ENCODE measurements at regions not wholly inside any gene's neighbourhood (a gene's known extent, or its start where the extent isn't known, plus 50 kb on each side); places are given as distances from the start of the nearest gene placed in this dataset.

- DNase-seq = no peak
Observed at GRCh38 chr7:32275216-32276009, 205.2 kb upstream of the PDE1C start.

GRCh38 chr7:32273297-32273696 lies 203.1 kb upstream of the PDE1C start:
- Histone ChIP-seq H4K91ac (ENCODE audit: low read depth, low read length) (no peak overlapping the region), H2BK120ac (ENCODE audit: insufficient read depth, low read length, poor library complexity) (no peak overlapping the region), H3K23ac (ENCODE audit: low read length) (no peak overlapping the region), H3K27me3 (ENCODE audit: insufficient read depth, low read length) (no peaks in the 10 kb centered on the region), H2AFZ (ENCODE audit: insufficient read depth, low read length, poor library complexity) (no peak overlapping the region), H3K4me1 (ENCODE audit: control insufficient read depth in 1 of 2, insufficient read depth in 2 of 2, low read length in 2 of 2) (no peaks in the 10 kb centered on the region), H3K9me3 (ENCODE audit: insufficient read depth, low read depth, low read length) (no peaks in the 10 kb centered on the region), H2BK5ac (ENCODE audit: low read depth, low read length, poor library complexity) (no peak overlapping the region), H3K27ac (ENCODE audit: low read depth, low read length) (no peak overlapping the region), H3K18ac (ENCODE audit: low read length) (no peak overlapping the region), H4K8ac (ENCODE audit: low read depth, low read length) (no peak overlapping the region), H4K12ac (ENCODE audit: low read depth, low read length) (no peak overlapping the region), H3K14ac (ENCODE audit: low read length) (no peak overlapping the region), H2AK5ac (ENCODE audit: low read length) (no peak overlapping the region), H3K4me3 (ENCODE audit: low read depth, low read length) (no peak overlapping the region), H3K36me3 (ENCODE audit: control insufficient read depth in 1 of 2, insufficient read depth in 2 of 2, low read length in 2 of 2) (no peaks in the 10 kb centered on the region), H2BK12ac (ENCODE audit: low read length) (no peak overlapping the region), H3K79me2 (ENCODE audit: control insufficient read depth, insufficient read depth, low read length, poor library complexity) (no peaks in the 10 kb centered on the region), H3K79me1 (ENCODE audit: low read length) (no peaks in the 10 kb centered on the region), H3K4ac (ENCODE audit: low read depth, low read length) (no peak overlapping the region), H3K9ac (ENCODE audit: low read length) (no peak overlapping the region), H3K4me2 (ENCODE audit: low read length) (no peak overlapping the region)
- DNase-seq = no peak
- no CpG with 5 or more reads among the region's 1 CpG for WGBS (ENCODE audit: extremely low coverage, insufficient coverage, insufficient read length)

More at GRCh38 chr7:32275216-32276009, 205.2 kb upstream of the PDE1C start:
- Histone ChIP-seq H3K14ac (ENCODE audit: low read length) (no peak overlapping the region), H4K12ac (ENCODE audit: low read depth, low read length) (no peak overlapping the region), H3K9ac (ENCODE audit: low read length) (no peak overlapping the region), H2BK120ac (ENCODE audit: insufficient read depth, low read length, poor library complexity) (no peak overlapping the region), H3K27me3 (ENCODE audit: insufficient read depth, low read length) (no peaks in the 10 kb centered on the region), H3K79me1 (ENCODE audit: low read length) (no peaks in the 10 kb centered on the region), H2AK5ac (ENCODE audit: low read length) (no peak overlapping the region), H3K23ac (ENCODE audit: low read length) (no peak overlapping the region), H2BK5ac (ENCODE audit: low read depth, low read length, poor library complexity) (no peak overlapping the region), H4K91ac (ENCODE audit: low read depth, low read length) (no peak overlapping the region), H3K9me3 (ENCODE audit: insufficient read depth, low read depth, low read length) (no peaks in the 10 kb centered on the region), H3K36me3 (ENCODE audit: control insufficient read depth in 1 of 2, insufficient read depth in 2 of 2, low read length in 2 of 2) (no peaks in the 10 kb centered on the region), H3K79me2 (ENCODE audit: control insufficient read depth, insufficient read depth, low read length, poor library complexity) (no peaks in the 10 kb centered on the region), H2AFZ (ENCODE audit: insufficient read depth, low read length, poor library complexity) (no peak overlapping the region), H3K4me2 (ENCODE audit: low read length) (no peak overlapping the region), H2BK12ac (ENCODE audit: low read length) (no peak overlapping the region), H4K8ac (ENCODE audit: low read depth, low read length) (no peak overlapping the region), H3K4me1 (ENCODE audit: control insufficient read depth in 1 of 2, insufficient read depth in 2 of 2, low read length in 2 of 2) (no peaks in the 10 kb centered on the region), H3K27ac (ENCODE audit: low read depth, low read length) (no peak overlapping the region), H3K4ac (ENCODE audit: low read depth, low read length) (no peak overlapping the region), H3K4me3 (ENCODE audit: low read depth, low read length) (no peak overlapping the region), H3K18ac (ENCODE audit: low read length) (no peak overlapping the region)
- no CpG with 5 or more reads among the region's 3 CpGs for WGBS (ENCODE audit: extremely low coverage, insufficient coverage, insufficient read length)

GRCh38 chr7:32266932-32267475 lies 196.8 kb upstream of the PDE1C start:
- Histone ChIP-seq H3K9me3 (ENCODE audit: insufficient read depth, low read depth, low read length) (no peaks in the 10 kb centered on the region), H3K27ac (ENCODE audit: low read depth, low read length) (no peak overlapping the region)

GRCh38 chr7:32264702-32265284 lies 194.6 kb upstream of the PDE1C start:
- no peak overlapping the region for H2BK12ac ChIP-seq (ENCODE audit: low read length)

More at GRCh38 chr7:32266932-32267475, 196.8 kb upstream of the PDE1C start:
- no peak overlapping the region for H4K8ac ChIP-seq (ENCODE audit: low read depth, low read length)
- H3K14ac ChIP-seq (ENCODE audit: low read length) = no peak overlapping the region
- H3K79me1 ChIP-seq (ENCODE audit: low read length) = no peaks in the 10 kb centered on the region
- no peak overlapping the region for H3K4me3 ChIP-seq (ENCODE audit: low read depth, low read length)
- WGBS (ENCODE audit: extremely low coverage, insufficient coverage, insufficient read length) = no CpG with 5 or more reads among the region's 16 CpGs
- no peak overlapping the region for H2BK120ac ChIP-seq (ENCODE audit: insufficient read depth, low read length, poor library complexity)
- no peaks in the 10 kb centered on the region for H3K79me2 ChIP-seq (ENCODE audit: control insufficient read depth, insufficient read depth, low read length, poor library complexity)
- H2AFZ ChIP-seq (ENCODE audit: insufficient read depth, low read length, poor library complexity) = no peak overlapping the region
- H2AK5ac ChIP-seq (ENCODE audit: low read length) = no peak overlapping the region
- H4K12ac ChIP-seq (ENCODE audit: low read depth, low read length) = no peak overlapping the region
- no peak overlapping the region for H4K91ac ChIP-seq (ENCODE audit: low read depth, low read length)
- no peaks in the 10 kb centered on the region for H3K36me3 ChIP-seq (ENCODE audit: control insufficient read depth in 1 of 2, insufficient read depth in 2 of 2, low read length in 2 of 2)
- no peak overlapping the region for H3K4me2 ChIP-seq (ENCODE audit: low read length)
- H3K23ac ChIP-seq (ENCODE audit: low read length) = no peak overlapping the region
- no peaks in the 10 kb centered on the region for H3K4me1 ChIP-seq (ENCODE audit: control insufficient read depth in 1 of 2, insufficient read depth in 2 of 2, low read length in 2 of 2)
- no peak overlapping the region for H2BK12ac ChIP-seq (ENCODE audit: low read length)
- DNase-seq = no peak
- H3K27me3 ChIP-seq (ENCODE audit: insufficient read depth, low read length) = no peaks in the 10 kb centered on the region
- H2BK5ac ChIP-seq (ENCODE audit: low read depth, low read length, poor library complexity) = no peak overlapping the region
- no peak overlapping the region for H3K9ac ChIP-seq (ENCODE audit: low read length)
- H3K18ac ChIP-seq (ENCODE audit: low read length) = no peak overlapping the region
- H3K4ac ChIP-seq (ENCODE audit: low read depth, low read length) = no peak overlapping the region

More at GRCh38 chr7:32264702-32265284, 194.6 kb upstream of the PDE1C start:
- Histone ChIP-seq H3K14ac (ENCODE audit: low read length) (no peak overlapping the region), H3K36me3 (ENCODE audit: control insufficient read depth in 1 of 2, insufficient read depth in 2 of 2, low read length in 2 of 2) (no peaks in the 10 kb centered on the region), H3K4me1 (ENCODE audit: control insufficient read depth in 1 of 2, insufficient read depth in 2 of 2, low read length in 2 of 2) (peaks cover 3% of the 10 kb centered on the region in 2 experiments), H2BK5ac (ENCODE audit: low read depth, low read length, poor library complexity) (no peak overlapping the region), H3K9ac (ENCODE audit: low read length) (no peak overlapping the region), H2AK5ac (ENCODE audit: low read length) (no peak overlapping the region), H3K18ac (ENCODE audit: low read length) (no peak overlapping the region), H3K9me3 (ENCODE audit: insufficient read depth, low read depth, low read length) (no peaks in the 10 kb centered on the region), H2BK120ac (ENCODE audit: insufficient read depth, low read length, poor library complexity) (no peak overlapping the region), H2AFZ (ENCODE audit: insufficient read depth, low read length, poor library complexity) (no peak overlapping the region), H3K79me1 (ENCODE audit: low read length) (no peaks in the 10 kb centered on the region), H3K79me2 (ENCODE audit: control insufficient read depth, insufficient read depth, low read length, poor library complexity) (no peaks in the 10 kb centered on the region), H3K4me2 (ENCODE audit: low read length) (no peak overlapping the region), H3K4me3 (ENCODE audit: low read depth, low read length) (no peak overlapping the region), H3K4ac (ENCODE audit: low read depth, low read length) (no peak overlapping the region), H4K91ac (ENCODE audit: low read depth, low read length) (no peak overlapping the region), H3K27me3 (ENCODE audit: insufficient read depth, low read length) (no peaks in the 10 kb centered on the region), H4K8ac (ENCODE audit: low read depth, low read length) (no peak overlapping the region), H4K12ac (ENCODE audit: low read depth, low read length) (no peak overlapping the region), H3K23ac (ENCODE audit: low read length) (no peak overlapping the region), H3K27ac (ENCODE audit: low read depth, low read length) (no peak overlapping the region)
- WGBS (ENCODE audit: extremely low coverage, insufficient coverage, insufficient read length) = no CpG with 5 or more reads among the region's 2 CpGs
- no peak for DNase-seq
